ENCODE measurements at regions not wholly inside any gene's neighbourhood (a gene's known extent, or its start where the extent isn't known, plus 50 kb on each side); places are given as distances from the start of the nearest gene placed in this dataset.

DNA sequence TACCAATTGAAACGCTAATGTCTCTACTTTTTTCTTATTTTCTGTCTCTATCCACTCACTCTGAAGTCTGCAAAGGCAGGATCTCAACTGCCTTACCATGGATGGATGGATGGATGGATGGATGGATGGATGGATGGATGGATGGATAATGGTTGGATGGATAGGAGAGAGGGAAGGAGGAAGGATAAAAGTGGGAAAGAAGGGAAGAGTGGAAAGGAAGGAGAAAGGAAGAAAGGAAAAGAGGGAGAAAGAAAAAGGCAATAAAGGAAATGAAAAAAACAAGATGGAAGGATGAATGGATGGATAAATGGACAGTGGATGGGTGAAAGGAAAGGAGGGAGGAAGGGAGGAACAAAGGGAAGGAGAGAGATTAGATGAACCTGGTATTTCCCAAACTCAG is 506.0 kb downstream of the MN1 start:
- peaks cover 8% of the 10 kb centered on the region; the same call in 1 of the 2 replicates for H3K23me2 ChIP-seq (ENCODE audit: low read depth, low read length)
- POLR2A ChIA-PET (ENCODE audit: partially characterized antibody) = no interaction called here
- DNase-seq (ENCODE audit: low read depth in 1 of 2, low spot score in 2 of 2) (no peak), FAIRE-seq (no peak)
- H3K79me1 ChIP-seq (ENCODE audit: low read depth, low read length) = no peaks in the 10 kb centered on the region
- H3K56ac ChIP-seq (replicated peaks; ENCODE audit: insufficient read length, low read depth, low read length) = no peak overlapping the region
- no peak overlapping the region for H3K4ac ChIP-seq (replicated peaks; ENCODE audit: insufficient read length, low read depth, low read length)
- no peak overlapping the region for H2AFZ ChIP-seq (ENCODE audit: low read length)
- H2BK5ac ChIP-seq (ENCODE audit: low read depth, low read length) = no peak overlapping the region
- no peak overlapping the region for H4K8ac ChIP-seq (ENCODE audit: extremely low read depth, insufficient read depth, low read length)
- no peaks in the 10 kb centered on the region for H3K79me2 ChIP-seq (ENCODE audit: control insufficient read depth in 1 of 2, insufficient read depth in 2 of 2, low read length in 2 of 2)
- H4K91ac ChIP-seq (replicated peaks; ENCODE audit: insufficient read length, low read length) = no peak overlapping the region
- H3K36me3 ChIP-seq (ENCODE audit: control insufficient read depth in 2 of 4, insufficient read depth in 4 of 4, low read length in 3 of 4) = no peaks in the 10 kb centered on the region
- H2BK12ac ChIP-seq (ENCODE audit: low read depth, low read length) = no peak overlapping the region
- H2AK5ac ChIP-seq (ENCODE audit: low read depth, low read length) = no peak overlapping the region
- no peak overlapping the region for H4K5ac ChIP-seq (ENCODE audit: insufficient read length, low read depth, low read length)
- no peak overlapping the region for H3K23ac ChIP-seq (ENCODE audit: insufficient read length)
- H4K20me1 ChIP-seq (replicated peaks in 1 of 2; ENCODE audit: control insufficient read depth in 1 of 2, insufficient read depth in 2 of 2, low read length in 2 of 2) = no peaks in the 10 kb centered on the region
- H3K27ac ChIP-seq (ENCODE audit: low read depth, low read length) = no peak overlapping the region
- H3K4me1 ChIP-seq (replicated peaks in 1 of 4; ENCODE audit: control insufficient read depth in 3 of 4, insufficient read depth in 4 of 4, low read length in 3 of 4) = peaks cover 0 to 15% (median 9%) of the 10 kb centered on the region in 4 experiments
- CTCF ChIA-PET (ENCODE audit: partially characterized antibody) = no interaction called here
- H2BK15ac ChIP-seq (ENCODE audit: low read length) = no peak overlapping the region
- H3K27me3 ChIP-seq (replicated peaks in 1 of 4; ENCODE audit: control insufficient read depth in 3 of 4, extremely low read depth in 1 of 4, insufficient read depth in 3 of 4, low read length in 3 of 4) = no peaks in the 10 kb centered on the region
- WGBS, 2 experiments (ENCODE audit: extremely low coverage in 1 of 2, insufficient coverage in 1 of 2, insufficient read length in 1 of 2, insufficient replicate concordance in 2 of 2, low coverage in 1 of 2, low lambda C conversion rate in 2 of 2, missing lambda C conversion rate in 1 of 2) = 91% methylated on average over 1 of the region's 1 CpG; no CpG with 5 or more reads in 1 of the 2 experiments
- no peak overlapping the region; a peak in 1 of 7 replicates for H3K9ac ChIP-seq (replicated peaks in 1 of 4; ENCODE audit: extremely low read depth in 1 of 4, low read depth in 3 of 4, low read length in 3 of 4)
- no peaks in the 10 kb centered on the region for H3K9me3 ChIP-seq (ENCODE audit: insufficient read depth in 2 of 2, low read depth in 1 of 2, low read length in 1 of 2)
- no peak overlapping the region for H3K4me2 ChIP-seq (ENCODE audit: insufficient read depth in 1 of 2, low read depth in 2 of 2, low read length in 2 of 2)
- H2BK120ac ChIP-seq (replicated peaks; ENCODE audit: low read depth, low read length) = no peak overlapping the region
- no peak overlapping the region for H2BK20ac ChIP-seq (ENCODE audit: low read length)
- no peak overlapping the region for H3K14ac ChIP-seq (ENCODE audit: insufficient read length)
- H3K4me3 ChIP-seq (ENCODE audit: extremely low read depth in 1 of 4, insufficient read depth in 2 of 4, low read depth in 3 of 4, low read length in 4 of 4) = no peak overlapping the region
- no peak overlapping the region for H3K18ac ChIP-seq (ENCODE audit: extremely low read depth, low read length)
- TF ChIP-seq SRF (IDR thresholded peaks at IDR 0.05; ENCODE audit: low read depth, low read length) = no peak

All from H1 (cell line).